GM18870 (cell line): ENCODE measurements at regions not wholly inside any gene's neighbourhood (a gene's known extent, or its start where the extent isn't known, plus 50 kb on each side); places are given as distances from the start of the nearest gene placed in this dataset.
"Not testable (repeated sequence)": the region's sequence is repeated elsewhere in the genome, so short reads cannot be mapped to it uniquely, and the experiment has no call there.

ENCODE experiments used
- ATAC-seq: cut with Tn5 transposase; IDR thresholded peaks from one replicate; pipeline ENCODE4 v1.9.1; 2021; ENCODE audit warnings: moderate library complexity; ENCODE audit not compliant: unreplicated experiment

- no peak for ATAC-seq
These were observed 142.4 kb upstream of the GRAMD2B start for GRCh38 chr5:126280846-126281245.

GRCh38 chr5:126284977-126285696 is 138.1 kb upstream of the GRAMD2B start:
- ATAC-seq = no peak

- ATAC-seq = not testable (repeated sequence)
These were observed 127.1 kb upstream of the GRAMD2B start for GRCh38 chr5:126296121-126296520.

GRCh38 chr5:126300293-126300692 is 122.9 kb upstream of the GRAMD2B start:
- ATAC-seq = no peak

- ATAC-seq = no peak
These were observed 122.2 kb upstream of the GRAMD2B start for GRCh38 chr5:126301056-126301455.

- no peak for ATAC-seq
These were observed 113.3 kb upstream of the GRAMD2B start for GRCh38 chr5:126309860-126310259.

- ATAC-seq = no peak
These were observed 111.4 kb upstream of the GRAMD2B start for GRCh38 chr5:126311766-126312165.

- no peak for ATAC-seq
These were observed 107.9 kb upstream of the GRAMD2B start for GRCh38 chr5:126315341-126315740.

- ATAC-seq = no peak
These were observed 90.9 kb upstream of the GRAMD2B start for GRCh38 chr5:126332326-126332725.

- no peak for ATAC-seq
These were observed 88.4 kb upstream of the GRAMD2B start for GRCh38 chr5:126334760-126335159.

- no peak for ATAC-seq
These were observed 87.3 kb upstream of the GRAMD2B start for GRCh38 chr5:126335886-126336285.

GRCh38 chr5:126338635-126339034 is 84.6 kb upstream of the GRAMD2B start:
- ATAC-seq = no peak

GRCh38 chr5:126339215-126339805 is 83.9 kb upstream of the GRAMD2B start:
- ATAC-seq = peak; percentile 58

- no peak for ATAC-seq
These were observed 81.1 kb upstream of the GRAMD2B start for GRCh38 chr5:126341906-126342630.

GRCh38 chr5:126348855-126349635 is 74.2 kb upstream of the GRAMD2B start:
- no peak for ATAC-seq

GRCh38 chr5:126351153-126351552 is 72.1 kb upstream of the GRAMD2B start:
- no peak for ATAC-seq

GRCh38 chr5:126354012-126354857 is 69.0 kb upstream of the GRAMD2B start:
- ATAC-seq = peak; percentile 29

GRCh38 chr5:126354858-126355731 is 68.1 kb upstream of the GRAMD2B start:
- ATAC-seq = no peak

- ATAC-seq = peak; percentile 27
These were observed 67.3 kb upstream of the GRAMD2B start for GRCh38 chr5:126355940-126356339.
